GM12874 (cell line): ENCODE measurements at regions not wholly inside any gene's neighbourhood (a gene's known extent, or its start where the extent isn't known, plus 50 kb on each side); places are given as distances from the start of the nearest gene placed in this dataset.

Experiments used
- TF ChIP-seq, protein P1 (sequence below): IDR thresholded peaks from 2 replicates; pipeline ENCODE4 v1.5.1; 2011; ENCODE audit warnings: low read depth, mild to moderate bottlenecking, control low read depth, low read length, moderate library complexity; ENCODE audit not compliant: insufficient read depth

DNA sequence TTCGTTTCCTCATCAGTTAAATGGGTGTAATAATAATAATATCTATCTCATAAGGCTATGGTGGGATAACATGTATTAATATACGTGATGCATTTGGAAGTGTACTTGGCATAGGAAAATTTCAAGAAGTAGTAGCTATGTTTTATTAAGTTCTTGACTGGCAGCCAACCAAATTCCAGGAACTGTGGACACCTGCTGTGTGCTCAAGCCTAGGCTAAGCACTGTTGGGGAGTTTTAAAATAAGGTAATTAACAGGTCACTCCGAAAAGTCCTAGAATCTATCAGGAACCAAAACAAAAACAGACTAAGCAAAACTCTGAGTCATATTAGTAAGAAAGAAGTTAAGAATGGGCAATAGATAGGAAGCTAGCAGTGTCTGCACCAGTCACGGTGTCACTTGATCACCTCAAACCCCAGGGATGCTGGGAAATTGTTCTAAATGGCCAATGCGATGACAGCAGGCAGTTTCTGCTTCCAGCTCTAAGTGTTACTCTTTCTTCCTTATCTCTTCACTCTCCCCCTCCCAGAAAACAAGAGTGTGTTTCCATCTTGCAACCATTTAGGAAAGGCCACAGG lies 92.0 kb upstream of the GDF10 start:
- TF ChIP-seq, protein P1, sequence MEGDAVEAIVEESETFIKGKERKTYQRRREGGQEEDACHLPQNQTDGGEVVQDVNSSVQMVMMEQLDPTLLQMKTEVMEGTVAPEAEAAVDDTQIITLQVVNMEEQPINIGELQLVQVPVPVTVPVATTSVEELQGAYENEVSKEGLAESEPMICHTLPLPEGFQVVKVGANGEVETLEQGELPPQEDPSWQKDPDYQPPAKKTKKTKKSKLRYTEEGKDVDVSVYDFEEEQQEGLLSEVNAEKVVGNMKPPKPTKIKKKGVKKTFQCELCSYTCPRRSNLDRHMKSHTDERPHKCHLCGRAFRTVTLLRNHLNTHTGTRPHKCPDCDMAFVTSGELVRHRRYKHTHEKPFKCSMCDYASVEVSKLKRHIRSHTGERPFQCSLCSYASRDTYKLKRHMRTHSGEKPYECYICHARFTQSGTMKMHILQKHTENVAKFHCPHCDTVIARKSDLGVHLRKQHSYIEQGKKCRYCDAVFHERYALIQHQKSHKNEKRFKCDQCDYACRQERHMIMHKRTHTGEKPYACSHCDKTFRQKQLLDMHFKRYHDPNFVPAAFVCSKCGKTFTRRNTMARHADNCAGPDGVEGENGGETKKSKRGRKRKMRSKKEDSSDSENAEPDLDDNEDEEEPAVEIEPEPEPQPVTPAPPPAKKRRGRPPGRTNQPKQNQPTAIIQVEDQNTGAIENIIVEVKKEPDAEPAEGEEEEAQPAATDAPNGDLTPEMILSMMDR = no peak

DNA sequence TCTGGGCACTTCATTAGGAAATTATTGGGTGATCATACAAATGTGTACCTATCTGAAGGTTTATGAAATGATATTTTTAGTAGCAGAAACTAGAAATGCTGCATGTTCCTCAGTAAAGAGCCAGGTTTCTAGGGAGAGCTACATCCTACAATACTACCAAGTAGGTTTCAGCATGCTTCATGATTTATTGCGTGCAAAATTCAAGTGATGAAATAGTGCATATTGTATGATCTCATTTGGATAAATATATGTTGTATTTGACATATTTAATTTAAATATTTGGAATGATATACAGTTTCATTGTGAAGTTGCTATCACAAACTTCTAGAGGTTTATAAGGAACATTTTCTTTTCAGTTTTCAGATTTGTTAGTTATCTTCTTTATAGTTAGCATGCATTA lies 90.5 kb upstream of the GDF10 start:
- TF ChIP-seq, protein P1 = no peak

DNA sequence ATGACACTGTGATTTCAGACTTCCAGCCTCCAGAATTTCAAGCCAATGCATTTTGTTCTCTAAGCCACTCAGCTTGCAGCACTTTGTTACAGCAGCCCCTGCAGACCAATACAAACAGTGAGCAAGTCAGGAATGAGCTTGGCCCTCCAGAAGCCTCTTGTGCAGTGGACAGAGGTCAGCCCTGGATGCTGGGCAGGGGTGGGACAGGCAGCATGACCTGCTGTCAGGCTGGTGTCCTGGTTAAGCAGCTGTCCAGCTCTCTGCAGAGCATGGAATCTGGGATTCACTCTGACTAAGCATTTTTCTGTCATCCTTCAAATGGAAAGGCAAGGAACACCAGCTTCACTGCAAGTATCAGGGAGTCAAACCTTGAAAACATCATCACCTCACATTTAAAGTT lies 85.5 kb upstream of the GDF10 start:
- TF ChIP-seq, protein P1 = no peak

DNA sequence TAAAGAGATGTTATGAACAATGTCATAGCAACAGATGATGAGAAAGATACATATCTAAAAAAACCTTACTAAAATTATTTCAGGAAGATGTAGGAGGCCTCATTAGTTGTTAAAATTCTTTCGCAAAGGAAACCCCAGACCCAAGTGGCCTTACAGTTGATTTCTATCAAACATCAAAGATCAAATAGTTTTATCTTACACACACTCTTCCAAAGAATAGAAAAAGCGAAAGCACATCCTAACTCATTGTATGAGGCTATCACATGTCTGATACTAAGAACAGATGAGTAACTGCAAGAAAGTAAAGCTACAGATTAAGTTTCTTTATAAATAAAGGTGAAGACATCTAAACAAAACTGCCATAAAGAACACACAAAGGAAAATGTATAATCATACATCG lies 82.9 kb upstream of the GDF10 start:
- TF ChIP-seq, protein P1 = no peak

DNA sequence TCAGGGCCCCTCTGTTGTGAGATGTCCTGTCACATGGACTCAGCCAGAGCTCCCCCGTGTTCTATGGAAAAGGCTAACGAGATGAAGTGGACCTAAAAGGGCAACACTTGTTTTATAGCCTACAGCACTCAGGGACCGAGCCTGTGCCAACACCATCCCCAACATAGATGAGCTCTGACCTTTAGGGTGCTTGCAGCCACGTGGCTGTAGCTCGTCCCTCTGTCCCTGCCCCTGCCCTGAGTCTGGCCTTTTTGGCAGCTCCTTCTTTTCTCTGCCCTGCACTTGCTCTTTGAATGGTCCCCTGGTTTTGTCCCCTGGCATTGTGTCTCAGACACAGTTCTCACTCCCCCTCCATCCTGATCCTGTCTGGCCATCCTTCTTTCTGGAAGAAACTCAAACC lies 81.2 kb upstream of the GDF10 start:
- TF ChIP-seq, protein P1 = no peak

DNA sequence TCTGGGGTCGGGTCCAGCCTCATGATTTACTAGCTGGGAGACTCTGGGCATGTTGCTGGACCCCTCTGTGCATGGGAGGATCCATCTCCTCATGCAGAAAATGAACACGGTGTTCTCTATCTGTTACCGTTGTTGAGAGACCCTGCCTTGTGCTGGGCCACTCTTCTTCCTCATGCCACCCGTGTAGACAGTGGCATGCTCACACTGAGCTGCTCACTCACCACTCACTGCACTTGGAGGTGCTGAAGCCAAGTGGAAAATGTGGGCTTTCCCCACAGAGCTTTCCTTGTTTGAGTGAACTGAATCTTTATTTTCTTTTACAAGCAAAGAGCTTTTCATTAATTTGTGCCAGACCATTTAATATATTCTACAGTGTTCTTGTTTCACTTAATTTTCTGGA lies 77.5 kb upstream of the GDF10 start:
- TF ChIP-seq, protein P1 = no peak

DNA sequence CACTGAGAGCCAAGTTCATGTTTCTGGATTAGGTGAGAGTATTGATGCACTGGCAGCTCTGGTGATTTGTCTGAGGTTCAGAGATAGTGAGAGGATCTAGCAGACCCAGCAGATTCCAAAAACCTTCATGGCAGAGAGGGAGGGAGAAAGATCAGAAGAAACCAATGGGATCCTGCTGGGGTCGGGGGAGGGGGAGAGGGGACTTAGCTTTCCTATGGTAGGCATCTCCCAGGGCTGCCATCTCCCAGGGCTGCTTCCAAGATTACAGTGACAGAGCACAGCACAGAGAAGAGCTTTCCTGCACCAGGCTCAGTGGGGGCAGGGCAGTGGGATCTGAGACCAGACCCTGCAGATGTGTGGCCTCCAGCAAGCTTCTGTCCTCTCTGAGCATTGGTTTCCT lies 76.8 kb upstream of the GDF10 start:
- TF ChIP-seq, protein P1 = no peak

DNA sequence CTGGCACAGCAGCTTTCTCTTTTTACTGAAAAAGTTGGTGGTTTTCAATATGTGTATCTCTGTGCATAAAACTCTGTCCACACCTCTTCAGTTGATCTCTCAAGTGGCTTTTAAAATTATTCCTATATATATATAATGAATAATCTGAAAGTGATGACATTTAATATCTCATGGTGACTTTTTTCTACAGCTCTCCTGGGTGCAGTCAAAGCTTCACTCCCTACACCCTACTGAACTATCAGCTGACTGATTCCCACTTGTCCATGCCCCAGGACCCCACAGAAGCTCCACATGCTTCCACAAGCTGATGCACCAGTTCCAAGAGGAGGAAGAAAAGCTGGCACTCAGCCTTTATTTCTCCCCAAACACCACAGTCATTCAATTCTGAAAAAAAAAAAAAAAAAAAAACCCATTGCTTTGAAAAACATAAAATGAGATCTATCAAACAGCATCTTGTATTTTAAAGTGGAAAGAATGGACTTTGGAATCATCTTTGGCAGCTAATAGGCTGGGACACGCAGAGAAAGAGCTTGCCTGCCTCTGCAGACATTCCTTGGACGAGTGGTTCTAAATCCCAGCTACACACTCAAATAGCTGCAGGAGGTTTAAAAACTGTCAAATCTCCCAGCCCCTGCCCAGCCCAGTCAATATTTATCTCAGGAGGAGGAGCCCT lies 75.3 kb upstream of the GDF10 start:
- TF ChIP-seq, protein P1 = no peak
